Lung microvascular endothelial cell (primary cell): ENCODE measurements at regions not wholly inside any gene's neighbourhood (a gene's known extent, or its start where the extent isn't known, plus 50 kb on each side); places are given as distances from the start of the nearest gene placed in this dataset.

Experiments used
- DNase-seq, 2 donors: peaks; one replicate each; pipeline versions ENCODE4 v3.0.0 to v3.0.0-alpha.2; 2010; ENCODE audit warnings: low read depth in 2 of 2

DNA sequence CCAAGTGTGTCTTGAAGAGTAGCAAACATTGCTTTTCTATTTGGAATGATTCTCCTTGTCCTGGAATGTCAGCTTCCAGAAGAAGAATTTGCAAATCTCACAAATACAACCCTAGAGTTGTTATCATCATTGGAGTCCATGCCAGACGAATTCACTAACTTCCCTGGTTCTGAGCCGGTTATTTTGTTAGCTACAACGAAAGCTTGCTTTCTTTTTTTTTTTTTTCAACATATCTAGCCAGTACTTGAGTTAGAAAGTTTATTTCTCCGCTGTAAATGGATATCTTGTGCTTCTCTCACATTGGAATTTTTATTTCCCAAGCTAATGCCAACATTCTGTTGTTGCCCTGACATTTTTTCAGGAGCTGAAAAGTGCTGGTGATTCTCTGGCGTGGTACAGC lies 138.1 kb upstream of the POM121L12 start:
- DNase-seq: no peak

DNA sequence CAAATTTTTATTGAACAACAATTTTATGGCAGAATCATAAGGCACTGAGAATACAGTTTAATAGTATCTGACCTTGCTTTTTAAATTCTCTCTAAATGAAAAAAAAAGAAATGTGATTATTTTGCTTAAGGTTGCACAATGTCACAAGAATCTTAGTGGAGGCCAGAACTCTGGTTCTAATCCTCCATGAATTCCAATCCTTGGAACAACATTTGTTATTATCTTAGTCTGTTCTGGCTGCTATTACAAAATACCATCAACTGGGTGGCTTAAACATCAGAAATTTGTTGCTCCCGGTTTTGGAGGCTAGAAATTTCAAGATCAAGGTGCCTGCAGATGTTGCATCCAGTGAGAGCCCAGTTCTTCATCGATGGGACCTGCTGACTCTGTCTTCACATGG lies 158.2 kb upstream of the POM121L12 start:
- no peak for DNase-seq

DNA sequence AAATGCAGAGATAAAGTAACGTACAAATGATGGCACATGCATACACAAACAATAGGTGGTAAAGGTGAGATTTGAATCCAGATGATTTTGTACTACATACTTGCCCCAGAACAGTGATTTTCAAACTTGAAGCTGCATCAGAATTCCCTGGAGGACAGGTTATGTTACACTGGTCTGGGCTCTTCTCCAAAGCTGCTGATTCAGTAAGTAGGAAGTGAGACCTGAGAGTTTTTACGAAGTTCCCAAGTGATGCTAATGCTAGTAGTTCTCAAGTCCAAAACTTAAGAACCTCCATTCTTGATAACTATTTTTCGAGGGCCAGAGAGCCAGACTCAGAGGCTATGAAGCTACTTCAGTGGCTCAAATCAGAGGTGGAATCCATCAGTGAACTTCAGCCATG lies 159.0 kb upstream of the POM121L12 start:
- DNase-seq: no peak

DNA sequence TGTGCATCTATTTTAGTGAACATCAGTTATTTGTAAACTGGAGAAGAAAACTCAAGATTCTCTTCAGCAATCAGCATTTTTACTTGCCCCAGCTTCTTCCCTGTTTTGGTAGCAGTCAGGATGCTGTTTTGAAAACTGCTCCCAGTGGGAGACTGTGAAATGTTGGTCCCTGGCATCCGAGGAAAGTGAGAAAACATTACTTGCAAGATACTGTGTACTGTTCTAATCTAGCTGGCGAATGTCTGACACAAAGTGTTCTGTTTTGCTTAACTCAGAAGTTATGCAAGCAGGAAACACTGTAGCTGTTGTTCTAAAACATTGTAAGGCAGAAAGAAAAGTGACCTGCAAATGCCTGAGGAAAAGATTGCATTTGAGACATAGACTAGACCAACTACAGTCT lies 171.8 kb upstream of the POM121L12 start:
- DNase-seq: no peak

DNA sequence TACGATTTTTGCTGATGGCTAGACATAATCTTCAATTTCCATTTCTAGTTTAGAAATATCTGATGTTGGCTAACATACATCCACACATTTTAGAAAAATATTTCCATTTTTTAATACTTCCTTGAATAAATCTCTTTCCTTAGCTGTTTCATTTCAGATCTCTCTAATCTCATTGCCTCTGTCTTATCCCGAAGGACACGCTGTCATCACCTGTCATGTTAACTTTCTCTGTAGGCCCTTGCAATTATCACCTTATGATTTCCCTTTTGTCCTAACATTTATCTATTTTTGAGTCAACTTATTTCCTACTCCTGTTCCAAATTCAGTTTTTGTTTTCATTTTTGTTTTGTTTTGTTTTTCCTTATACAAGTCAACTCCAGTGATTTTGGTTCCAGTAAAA lies 173.1 kb upstream of the POM121L12 start:
- no peak for DNase-seq

DNA sequence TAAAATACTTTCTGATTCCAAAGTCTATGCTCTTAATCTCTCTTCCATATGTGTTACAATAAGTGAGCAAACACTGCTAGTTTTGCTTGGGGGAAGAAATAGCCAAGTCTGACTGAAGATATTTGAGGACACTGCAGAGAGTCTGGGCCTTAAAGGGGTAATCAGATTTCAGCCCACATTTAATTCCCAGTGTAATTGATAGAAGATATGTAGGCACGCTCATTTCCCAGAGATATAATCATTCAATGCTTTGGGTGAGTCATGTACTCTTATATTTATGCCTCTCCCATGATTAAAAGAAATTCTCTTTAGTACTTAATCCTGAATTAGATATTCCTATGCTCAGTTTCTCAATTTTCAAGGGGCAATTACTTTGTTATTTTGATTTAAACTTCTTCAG lies 178.1 kb upstream of the POM121L12 start:
- no peak for DNase-seq

DNA sequence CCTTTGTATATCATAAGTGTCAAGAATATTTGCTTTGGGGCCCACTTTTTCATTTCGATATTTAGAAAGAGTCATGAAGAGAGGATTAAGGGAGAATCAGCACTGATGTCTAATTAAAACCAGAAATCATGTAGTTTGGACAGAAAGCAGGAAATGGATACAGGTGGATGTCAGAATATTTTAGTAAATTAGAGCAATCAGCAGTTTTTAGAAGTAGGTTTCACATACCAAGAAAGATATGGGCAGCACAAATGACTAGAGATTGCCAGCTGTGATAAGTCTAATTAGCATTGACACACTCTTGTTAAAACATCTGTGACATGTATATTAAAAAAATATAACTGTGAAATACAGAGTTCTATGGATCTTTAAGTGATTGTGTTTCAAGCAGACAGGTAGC lies 180.8 kb upstream of the POM121L12 start:
- DNase-seq: no peak

DNA sequence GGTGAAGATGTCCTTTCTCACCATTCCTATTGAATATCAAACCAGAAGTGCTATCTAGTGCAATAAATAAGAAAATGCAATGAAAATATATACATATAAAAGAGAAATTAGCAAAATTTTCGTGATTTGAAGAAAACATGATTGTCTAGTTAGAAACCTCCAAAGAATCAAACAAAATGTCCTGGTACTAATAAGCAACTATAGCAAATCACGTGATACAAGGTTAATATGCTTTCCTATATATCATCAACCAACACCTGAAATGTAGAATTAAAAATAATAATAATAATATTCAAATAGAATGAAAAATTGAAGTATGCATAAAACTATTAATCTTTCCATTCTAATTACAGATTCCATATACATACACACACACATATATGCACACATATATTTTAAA lies 183.9 kb upstream of the POM121L12 start:
- no peak for DNase-seq

DNA sequence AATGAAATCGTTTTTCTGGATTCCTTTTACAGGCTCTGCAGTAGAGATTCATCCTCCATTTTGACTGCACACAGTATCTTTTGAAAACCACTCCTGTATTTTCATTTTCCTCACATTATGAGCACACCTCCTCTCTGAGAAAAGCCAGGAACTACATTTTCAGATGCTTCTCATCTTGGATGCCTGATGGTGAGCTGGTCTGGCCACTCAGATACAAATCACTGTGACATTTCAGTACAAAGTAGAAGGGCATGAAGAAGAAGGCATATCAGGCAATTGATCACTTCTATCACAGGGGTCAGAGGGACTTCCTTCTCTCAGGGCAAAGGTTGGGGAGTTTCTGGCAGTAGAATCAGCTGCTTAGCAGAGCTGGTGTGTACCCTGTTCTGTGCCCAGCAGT lies 192.0 kb upstream of the POM121L12 start:
- DNase-seq: no peak

DNA sequence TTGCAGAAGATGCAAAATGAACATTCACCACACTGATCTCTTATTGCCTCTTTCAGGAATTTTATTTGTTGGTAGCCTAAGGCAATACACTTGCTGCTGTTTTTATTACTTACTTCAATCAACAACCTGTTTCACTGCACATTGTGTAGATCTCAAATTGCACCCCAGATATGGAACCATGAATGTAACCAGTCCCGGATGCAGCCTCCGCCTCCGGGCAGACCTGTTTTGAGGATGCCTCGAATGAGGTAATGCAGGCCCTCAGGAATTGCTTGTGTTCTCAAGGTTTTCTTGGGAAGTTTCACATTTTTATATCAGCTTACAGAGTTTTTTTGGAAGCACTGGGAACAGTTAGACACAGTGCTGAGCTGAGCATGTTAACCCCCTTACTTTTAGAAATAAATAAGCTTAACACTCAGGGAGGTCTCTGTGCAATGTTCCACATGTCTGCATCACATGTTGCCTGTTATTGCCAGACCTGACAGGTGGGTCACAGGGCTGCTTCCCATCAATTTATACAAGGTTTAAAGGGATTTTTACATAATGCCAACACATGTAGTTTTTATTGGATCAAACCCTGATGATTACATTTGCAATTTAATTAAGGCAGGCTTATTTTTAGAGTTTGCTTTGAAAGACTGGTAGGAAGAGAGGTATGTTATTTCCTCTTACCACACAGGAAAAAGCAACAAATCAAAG lies 193.1 kb upstream of the POM121L12 start:
- DNase-seq: no peak

DNA sequence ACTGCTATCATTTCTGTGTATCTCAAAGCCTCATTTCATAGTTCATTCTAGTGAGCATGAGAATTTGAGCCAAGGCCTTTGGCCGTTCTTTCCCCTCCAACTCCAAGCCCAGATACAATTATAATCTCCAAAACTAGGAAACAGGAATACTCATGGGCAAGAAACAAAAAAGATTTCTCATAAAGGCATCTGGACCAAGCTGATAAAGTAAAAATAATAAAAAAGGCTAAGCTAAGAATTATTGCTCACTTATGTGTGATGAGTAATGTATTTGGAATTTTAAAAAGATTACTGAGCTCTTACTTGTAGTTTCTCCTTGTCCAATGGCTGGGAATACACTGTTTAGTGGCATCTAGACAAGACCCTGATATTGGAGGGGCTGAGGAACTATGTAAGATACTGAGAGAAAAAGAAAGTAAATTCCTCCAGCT lies 196.4 kb upstream of the POM121L12 start:
- no peak for DNase-seq

DNA sequence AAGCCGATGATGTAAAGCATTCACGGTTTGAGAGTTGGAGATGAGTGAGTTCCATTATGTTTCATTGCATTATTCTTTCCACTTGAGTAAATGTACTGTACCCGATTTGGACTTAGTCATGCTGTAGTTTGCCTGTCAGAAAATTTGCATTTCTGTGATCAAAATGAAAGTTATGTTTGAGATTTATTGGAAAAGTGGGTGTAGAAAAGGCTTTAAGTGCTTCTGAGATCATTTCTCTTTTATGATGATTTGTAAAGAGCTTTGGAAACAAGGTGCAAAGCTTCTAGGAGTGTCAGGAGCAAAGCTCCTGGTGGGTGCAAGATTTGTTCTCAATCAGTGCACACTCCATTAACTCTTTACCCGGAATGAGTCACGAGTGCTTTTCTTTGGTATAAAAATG lies 204.1 kb upstream of the POM121L12 start:
- no peak for DNase-seq

DNA sequence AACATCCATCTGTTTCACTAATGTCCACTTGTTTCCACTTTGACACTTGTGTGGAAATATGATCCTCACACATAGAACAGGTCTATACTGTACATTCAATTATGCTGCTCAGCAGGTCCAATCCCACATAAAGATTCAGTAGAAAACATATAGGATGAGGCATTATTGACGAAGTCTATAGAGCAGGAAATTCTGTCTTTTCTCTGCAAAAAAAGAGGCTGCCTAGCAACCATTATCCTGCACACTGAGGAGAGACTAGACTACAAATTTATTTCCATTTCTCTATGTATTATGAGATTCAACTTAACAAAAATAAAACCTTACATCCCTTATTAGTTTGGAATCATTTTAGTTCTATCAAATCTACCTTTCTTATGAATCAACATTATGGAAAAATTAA lies 204.6 kb upstream of the POM121L12 start:
- no peak for DNase-seq

DNA sequence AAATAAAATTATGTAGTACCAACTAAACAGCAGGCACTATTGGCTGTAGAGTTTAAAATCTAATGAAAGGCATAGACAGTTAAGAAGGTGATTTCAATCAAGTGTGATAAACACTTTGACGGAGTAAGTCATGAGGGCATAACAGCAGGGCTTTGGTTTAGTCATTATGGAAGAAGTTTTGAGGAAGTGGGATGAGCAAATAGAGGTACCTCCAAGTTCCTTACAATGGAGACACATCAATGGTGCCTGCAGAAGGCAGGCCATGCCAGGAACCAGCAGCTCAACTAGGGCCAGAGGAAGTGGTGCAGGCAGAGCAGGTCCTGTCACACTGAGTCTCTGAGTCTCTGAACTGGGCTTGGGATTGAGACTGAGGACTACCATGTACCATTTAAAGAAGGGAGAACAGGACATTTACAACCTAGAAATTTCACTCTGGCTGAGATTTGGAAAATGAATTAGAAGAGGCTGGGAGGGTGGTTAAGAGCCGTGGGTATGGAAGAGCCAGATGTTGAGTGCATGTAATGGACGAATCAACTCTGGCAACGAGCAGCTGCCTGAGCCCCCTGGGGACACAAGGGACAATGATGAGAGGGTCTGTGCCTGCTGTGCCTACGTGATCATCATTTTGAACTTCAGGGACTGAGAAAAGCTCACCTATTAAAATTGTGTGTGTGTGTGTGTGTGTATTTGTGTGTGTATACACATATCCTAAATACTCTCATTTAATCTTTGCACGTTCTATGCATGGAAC lies 208.7 kb upstream of the POM121L12 start:
- DNase-seq: no peak

DNA sequence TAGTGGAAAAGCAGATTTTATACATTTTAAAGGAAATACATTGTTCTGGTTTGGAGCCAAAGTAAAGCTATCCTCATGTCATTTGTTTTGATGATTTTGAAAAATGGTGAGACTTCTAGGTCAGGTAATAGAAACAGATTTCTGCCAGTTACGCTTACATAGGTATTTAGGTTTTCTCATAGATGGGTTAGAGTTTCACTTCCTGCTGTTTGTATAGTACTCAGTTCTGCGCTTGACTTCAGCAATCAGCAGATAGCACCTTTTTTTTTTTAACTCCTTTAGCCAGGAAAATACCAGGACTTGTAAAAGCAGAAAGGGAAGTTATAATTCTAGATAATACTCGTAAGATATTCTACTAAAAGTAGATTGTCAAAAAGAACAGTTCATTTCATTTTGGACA lies 209.8 kb upstream of the POM121L12 start:
- no peak for DNase-seq

DNA sequence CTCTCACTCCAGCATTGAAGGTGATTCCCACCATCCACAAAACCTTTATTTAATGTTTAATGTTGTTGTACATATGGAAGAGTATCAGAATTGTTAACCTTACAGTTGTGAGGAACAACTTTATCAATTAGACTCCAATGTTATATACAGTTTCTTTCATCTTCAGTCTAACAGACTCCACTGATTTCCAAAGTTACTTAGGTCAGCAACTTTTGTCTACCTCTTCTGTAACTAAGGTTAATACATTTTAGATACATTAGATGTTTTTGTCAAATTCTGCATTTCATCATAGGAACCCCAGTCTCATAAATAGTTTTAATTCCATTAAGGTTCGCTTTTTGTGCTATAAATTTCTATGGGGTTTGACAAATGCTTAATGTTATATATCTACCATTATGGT lies 223.9 kb upstream of the POM121L12 start:
- DNase-seq: no peak

DNA sequence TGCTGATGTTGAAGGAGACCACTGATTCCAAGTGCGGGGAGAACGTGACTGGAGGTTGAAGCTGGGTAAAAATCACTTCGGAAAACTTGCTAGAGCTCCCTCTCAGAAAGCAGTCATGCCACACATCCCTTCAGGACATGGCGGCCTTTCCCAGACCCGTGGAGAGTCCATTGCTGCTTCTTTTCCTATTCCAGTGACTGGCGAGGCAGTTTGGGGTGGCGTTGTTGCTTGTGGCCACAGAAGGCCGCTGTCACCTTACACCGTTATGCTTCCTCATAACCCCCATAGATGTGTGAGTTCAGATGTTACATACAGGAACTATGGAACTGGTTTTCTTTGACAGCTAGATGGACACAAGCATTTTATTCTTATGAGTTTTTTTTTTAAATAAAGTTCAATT lies 235.6 kb upstream of the POM121L12 start:
- no peak for DNase-seq

DNA sequence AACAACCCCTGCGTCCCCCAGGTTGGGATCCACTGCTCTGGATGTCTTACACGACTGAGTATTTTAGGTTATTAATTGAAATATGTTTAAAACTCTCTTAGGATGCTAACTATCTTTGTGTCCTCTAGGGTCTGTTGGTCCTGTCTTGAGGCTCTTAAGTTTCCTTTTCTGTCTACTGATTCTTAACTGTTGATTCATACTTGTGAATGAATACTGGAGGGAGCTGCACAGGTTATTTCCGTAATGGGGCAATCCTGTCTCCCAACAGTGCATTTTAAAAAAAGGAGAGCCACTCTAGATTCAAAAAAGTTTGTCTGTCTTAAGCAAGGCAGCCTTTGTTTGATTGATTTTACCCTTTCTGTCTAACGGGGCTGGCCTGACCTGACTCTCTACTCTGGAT lies 237.6 kb upstream of the POM121L12 start:
- DNase-seq: no peak

DNA sequence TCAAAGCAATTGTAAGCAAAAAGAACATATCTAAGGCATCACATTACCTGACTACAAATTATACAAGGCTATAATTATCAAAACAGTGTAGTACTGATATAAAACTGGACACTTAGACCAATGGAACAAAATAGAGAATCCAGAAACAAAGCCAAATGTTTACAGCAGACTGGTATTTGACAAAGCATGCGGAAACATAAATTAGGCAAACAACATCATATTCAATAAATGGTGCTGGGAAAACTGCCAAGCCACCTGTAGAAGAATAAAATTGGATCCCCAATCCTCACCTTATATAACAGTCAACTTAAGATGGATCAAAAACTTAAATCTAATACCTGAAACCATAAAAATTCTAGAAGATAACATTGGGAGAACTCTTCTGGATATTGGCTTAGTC lies 240.8 kb upstream of the POM121L12 start:
- no peak for DNase-seq

DNA sequence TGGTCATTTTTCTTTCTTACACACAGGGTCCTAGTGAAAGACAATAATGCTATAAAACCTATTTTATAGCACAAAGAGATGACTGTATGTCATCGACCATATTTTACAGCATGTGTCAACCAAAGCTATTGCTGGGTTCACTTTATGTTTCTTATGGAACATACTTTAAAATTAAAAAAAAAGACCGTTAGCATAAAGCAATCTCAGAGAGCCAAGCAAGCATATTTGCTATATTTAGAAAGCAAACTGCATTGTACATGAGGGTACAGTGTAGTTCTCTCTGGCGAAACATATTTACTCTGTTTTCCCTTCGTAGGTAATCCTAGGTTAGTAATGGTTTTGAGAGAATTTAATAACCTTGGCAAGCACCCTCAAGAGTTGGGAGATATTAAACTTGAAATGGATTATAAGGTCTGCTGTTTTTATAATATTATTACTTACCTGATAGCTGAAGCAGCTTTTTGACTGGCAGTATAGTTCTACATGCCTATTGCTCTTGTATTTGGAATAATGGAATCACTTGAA lies 244.2 kb upstream of the POM121L12 start:
- DNase-seq: no peak

DNA sequence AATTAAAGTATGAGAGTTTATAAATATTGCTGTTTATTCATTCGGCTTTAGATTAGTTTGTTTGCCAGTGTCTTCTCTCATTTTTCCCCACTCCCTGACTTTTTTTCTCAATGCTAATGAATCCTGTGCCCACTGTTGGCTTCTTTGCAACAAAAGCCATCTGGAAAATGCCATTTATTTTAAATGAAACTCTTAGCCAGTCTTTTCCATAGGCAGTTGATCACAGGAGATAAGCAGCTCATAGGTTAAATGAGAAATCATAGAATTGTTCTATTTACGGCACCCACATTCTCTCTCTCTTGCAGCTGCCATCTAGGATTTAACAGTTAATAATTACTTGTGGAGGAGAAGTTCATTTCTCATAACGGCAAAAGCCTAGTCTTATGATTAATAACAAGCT lies 249.3 kb upstream of the POM121L12 start:
- DNase-seq: no peak

DNA sequence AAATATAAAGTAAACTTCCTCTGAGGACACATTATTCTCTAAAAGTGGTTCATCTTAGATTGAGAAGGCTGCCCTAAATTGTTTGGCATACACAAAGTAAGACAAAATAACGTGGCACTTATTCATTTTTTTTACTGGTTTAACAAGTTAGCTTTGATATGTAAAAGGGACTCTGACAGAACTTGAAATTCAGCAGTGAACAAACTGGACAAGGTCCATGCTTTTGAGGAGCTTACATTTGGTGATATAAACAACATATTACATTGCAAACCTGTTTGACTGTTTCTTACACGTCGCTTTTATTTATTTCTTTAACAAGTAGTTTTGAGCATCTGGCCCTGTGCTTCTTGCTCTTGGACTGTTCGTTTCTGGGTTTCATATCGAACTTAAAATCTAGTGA lies 253.1 kb upstream of the POM121L12 start:
- no peak for DNase-seq

DNA sequence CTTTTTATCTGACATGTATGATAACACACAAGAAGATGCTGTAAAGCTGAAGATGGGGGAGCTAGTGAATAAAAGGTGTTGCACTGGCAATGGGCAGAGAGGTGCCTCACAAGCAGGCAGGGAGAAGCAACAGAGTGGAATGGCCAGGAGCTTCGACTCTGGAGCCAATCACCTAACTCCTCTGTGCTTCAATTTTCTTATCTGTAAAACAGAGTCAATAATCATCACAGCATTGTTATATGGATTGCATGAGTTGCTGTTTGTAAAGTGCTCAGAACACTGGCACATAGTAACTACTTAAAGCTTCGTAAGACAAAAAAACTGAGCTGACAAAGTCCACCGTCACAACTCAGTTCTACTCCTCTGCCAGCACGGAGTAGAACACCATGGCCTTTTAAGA lies 254.2 kb upstream of the POM121L12 start:
- DNase-seq: no peak
